OCI-LY3 (cell line): ENCODE measurements at regions not wholly inside any gene's neighbourhood (a gene's known extent, or its start where the extent isn't known, plus 50 kb on each side); places are given as distances from the start of the nearest gene placed in this dataset.
"Not testable (repeated sequence)": the region's sequence is repeated elsewhere in the genome, so short reads cannot be mapped to it uniquely, and the experiment has no call there.

Experiments
- H2AFZ ChIP-seq: fragments of 200-600, 300-600 bp; shearing (Covaris generic); 2 replicates; pipeline ENCODE4 v1.6.0; 2014; ENCODE audit warnings: antibody characterized with exemption, low read depth, low read length
- H3K27ac ChIP-seq: fragments of 200-600, 300-600 bp; sonication (generic); 2 replicates; pipeline ENCODE4 v1.5.1; 2014; ENCODE audit warnings: mild to moderate bottlenecking, low read length, moderate library complexity, mixed read lengths
- H3K27me3 ChIP-seq: fragments of 200-600, 300-600 bp; sonication (generic); 2 replicates; pipeline ENCODE4 v1.6.1; 2014; ENCODE audit warnings: low read depth, low read length, mixed read lengths
- H3K36me3 ChIP-seq: fragments of 200-600, 300-600 bp; sonication (generic); replicated peaks from 2 replicates; pipeline ENCODE3; 2014; ENCODE audit warnings: low read depth, low read length, mixed read lengths
- H3K4me1 ChIP-seq: fragments of 300-600, 200-600 bp; sonication (generic); 2 replicates; pipeline ENCODE4 v1.6.1; 2014; ENCODE audit warnings: low read length, mixed read lengths
- H3K4me2 ChIP-seq: fragments of 200-600, 300-600 bp; sonication (generic); 2 replicates; pipeline ENCODE4 v1.6.1; 2014; ENCODE audit warnings: low read length, mixed read lengths
- H3K4me3 ChIP-seq: fragments of 300-600, 200-600 bp; sonication (generic); 2 replicates; pipeline ENCODE4 v1.5.1; 2014; ENCODE audit warnings: antibody characterized with exemption, mild to moderate bottlenecking, low read length, moderate library complexity
- H3K79me2 ChIP-seq: fragments of 300-600, 200-600 bp; shearing (Covaris generic); 2 replicates; pipeline ENCODE4 v1.6.1; 2014; ENCODE audit warnings: mild to moderate bottlenecking, low read length, mixed read lengths
- H3K9ac ChIP-seq: fragments of 300-600, 200-600 bp; shearing (Covaris generic); 2 replicates; pipeline ENCODE4 v1.6.0; 2014; ENCODE audit warnings: mild to moderate bottlenecking, low read length, moderate library complexity
- H3K9me3 ChIP-seq: fragments of 200-600, 300-600 bp; shearing (Covaris generic); 2 replicates; pipeline ENCODE4 v1.6.1; 2014; ENCODE audit warnings: low read length, mixed read lengths; ENCODE audit not compliant: insufficient read depth
- H4K20me1 ChIP-seq: fragments of 200-600, 300-600 bp; sonication (generic); 2 replicates; pipeline ENCODE4 v1.6.1; 2016; ENCODE audit warnings: low read length, mixed read lengths; ENCODE audit not compliant: insufficient read depth
- CTCF ChIP-seq: fragments of 200-600, 300-600 bp; sonication (generic); IDR thresholded peaks from 2 replicates; pipeline ENCODE4 v1.5.1; 2014; ENCODE audit warnings: antibody characterized with exemption, low read length, low read depth
- EZH2phosphoT487 ChIP-seq: fragments of 200-600 bp; shearing (Covaris generic); IDR thresholded peaks from 2 replicates; pipeline ENCODE4 v1.6.1; 2018; ENCODE audit warnings: antibody characterized with exemption, mixed run types, low read depth

GRCh38 chr5:124527220-124527991, 219.0 kb downstream of the ZNF608 start:
- Histone ChIP-seq H2AFZ (no peak overlapping the region), H3K36me3 (no peaks in the 10 kb centered on the region), H3K4me2 (peak overlapping the region; percentile 85), H3K79me2 (no peaks in the 10 kb centered on the region), H3K9me3 (no peaks in the 10 kb centered on the region), H3K27ac (no peak overlapping the region), H3K4me1 (peaks cover 38% of the 10 kb centered on the region), H3K9ac (0 out of 2 replicates have a peak overlapping the region, but pooled peaks have one; percentile 0), H3K4me3 (peak overlapping the region; percentile 58), H4K20me1 (no peaks in the 10 kb centered on the region), H3K27me3 (peaks cover 8% of the 10 kb centered on the region)
- TF ChIP-seq CTCF: no peak
- no peak for TF ChIP-seq EZH2phosphoT487

- not testable (repeated sequence) for H4K20me1 ChIP-seq, H3K36me3 ChIP-seq, H3K9me3 ChIP-seq
These were observed 220.4 kb downstream of the ZNF608 start for GRCh38 chr5:124526079-124526478.

DNA sequence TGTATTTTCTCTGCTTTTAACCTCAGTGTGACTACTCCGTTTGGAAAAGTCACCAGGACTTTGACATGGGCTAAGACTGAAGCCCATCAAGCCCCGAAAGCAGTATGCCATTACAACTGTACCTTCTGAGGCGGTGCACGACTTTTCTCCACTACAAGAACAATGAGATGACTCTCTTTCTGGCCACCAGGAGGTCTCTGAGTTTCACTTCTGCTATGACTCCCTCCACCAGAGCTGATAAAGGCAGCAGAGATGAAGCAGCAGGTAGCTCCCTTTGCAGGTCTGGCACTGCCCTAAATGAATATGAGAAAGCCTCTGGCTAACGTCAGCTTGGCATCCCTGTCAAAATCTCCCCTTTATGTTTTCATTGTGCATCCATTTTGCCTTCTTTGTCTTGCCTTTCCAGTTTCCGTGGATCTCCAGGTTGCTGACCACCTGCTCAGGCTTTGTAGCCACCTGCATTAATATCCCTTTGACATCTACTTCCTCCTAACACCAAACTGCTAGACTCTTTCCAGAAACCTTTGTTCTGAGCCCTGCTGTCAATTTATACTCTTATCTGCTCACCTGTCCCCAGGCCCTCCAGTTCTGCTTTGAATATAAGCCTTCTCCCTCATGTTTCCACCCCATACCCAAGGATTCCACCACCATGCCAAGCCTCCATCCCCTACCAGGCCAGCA, 221.7 kb downstream of the ZNF608 start:
- 0 out of 2 replicates have a peak, but pooled peaks have one; percentile 9 for TF ChIP-seq CTCF
- TF ChIP-seq EZH2phosphoT487: no peak
- no peak overlapping the region for H2AFZ ChIP-seq
- no peak overlapping the region for H3K27ac ChIP-seq

More at GRCh38 chr5:124526079-124526478, 220.4 kb downstream of the ZNF608 start:
- H3K4me2 ChIP-seq, H3K27ac ChIP-seq, H3K79me2 ChIP-seq, H2AFZ ChIP-seq, H3K9ac ChIP-seq, H3K27me3 ChIP-seq, H3K4me3 ChIP-seq: not testable (repeated sequence)
- peaks cover 38% of the 10 kb centered on the region for H3K4me1 ChIP-seq

GRCh38 chr5:124523897-124524296, 222.5 kb downstream of the ZNF608 start:
- no peaks in the 10 kb centered on the region for H4K20me1 ChIP-seq
- no peaks in the 10 kb centered on the region for H3K79me2 ChIP-seq
- H3K4me2 ChIP-seq: no peak overlapping the region
- peaks cover 6% of the 10 kb centered on the region for H3K27me3 ChIP-seq
- no peak overlapping the region for H2AFZ ChIP-seq
- H3K4me3 ChIP-seq: no peak overlapping the region
- TF ChIP-seq CTCF (no peak), EZH2phosphoT487 (no peak)
- H3K36me3 ChIP-seq: no peaks in the 10 kb centered on the region
- no peak overlapping the region for H3K9ac ChIP-seq
- no peaks in the 10 kb centered on the region for H3K9me3 ChIP-seq
- H3K4me1 ChIP-seq: peaks cover 46% of the 10 kb centered on the region
- no peak overlapping the region for H3K27ac ChIP-seq

More for the DNA sequence above, 221.7 kb downstream of the ZNF608 start:
- H3K4me1 ChIP-seq: peaks cover 44% of the 10 kb centered on the region
- H3K9me3 ChIP-seq: no peaks in the 10 kb centered on the region
- H4K20me1 ChIP-seq: no peaks in the 10 kb centered on the region
- peak overlapping the region; percentile 25 for H3K4me2 ChIP-seq
- no peaks in the 10 kb centered on the region for H3K79me2 ChIP-seq
- H3K9ac ChIP-seq: no peak overlapping the region
- H3K36me3 ChIP-seq: no peaks in the 10 kb centered on the region
- H3K27me3 ChIP-seq: peaks cover 6% of the 10 kb centered on the region
- no peak overlapping the region for H3K4me3 ChIP-seq
